NB4 (cell line): ENCODE measurements at regions not wholly inside any gene's neighbourhood (a gene's known extent, or its start where the extent isn't known, plus 50 kb on each side); places are given as distances from the start of the nearest gene placed in this dataset.

Experiments used
- MYC ChIP-seq: IDR thresholded peaks from 2 replicates; pipeline ENCODE4 v1.6.1; 2011; ENCODE audit warnings: low read depth, low read length
- POLR2A ChIP-seq: IDR thresholded peaks from 2 replicates; pipeline ENCODE4 v1.6.1; 2011; ENCODE audit warnings: mild to moderate bottlenecking; ENCODE audit not compliant: insufficient read length; ENCODE audit errors: extremely low read depth
- TF ChIP-seq, protein P1 (sequence below): IDR thresholded peaks from 2 replicates; pipeline ENCODE4 v1.6.1; 2011; ENCODE audit warnings: low read depth, low read length
- TF ChIP-seq, protein P2 (sequence below): IDR thresholded peaks from one replicate; pipeline ENCODE4 v1.5.1; 2012; ENCODE audit warnings: low read depth, low read length

DNA sequence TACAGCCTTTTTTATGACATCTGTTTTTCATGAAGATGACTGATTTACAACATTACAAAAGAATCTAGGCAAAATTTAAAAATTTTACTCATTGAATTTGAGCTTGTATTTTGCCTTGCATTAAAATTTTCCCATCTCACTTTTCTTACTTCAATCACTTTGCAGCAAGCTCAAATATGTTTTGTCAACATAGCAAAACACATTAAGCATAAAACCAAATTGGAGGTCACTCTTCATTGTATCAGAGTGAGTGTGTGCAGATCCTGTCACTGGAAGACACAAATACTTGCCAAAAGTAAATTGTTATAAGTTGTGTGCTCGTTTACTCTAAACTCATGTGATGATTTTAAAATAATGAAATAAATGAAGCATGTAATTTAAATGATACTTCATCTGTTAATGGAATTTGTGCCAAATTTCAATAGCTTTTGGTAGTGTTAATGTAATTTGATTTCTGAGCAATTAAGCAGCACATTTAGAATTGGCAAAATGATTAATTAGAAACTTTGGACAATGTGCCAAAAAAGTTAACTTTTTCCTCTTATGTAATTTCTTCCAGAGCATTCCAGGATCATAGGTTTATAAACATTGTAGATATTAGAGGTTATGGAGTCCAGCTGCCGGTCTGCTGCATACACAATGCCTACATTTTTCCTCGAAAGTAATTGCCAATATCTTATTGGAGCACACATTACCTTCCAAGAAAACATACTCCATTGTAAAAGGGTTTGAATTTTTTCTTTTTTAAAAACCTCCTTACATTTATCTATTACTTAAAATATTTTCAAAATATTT, 1078.2 kb upstream of the LRRTM3 start:
- TF ChIP-seq POLR2A (no peak), MYC (no peak)
- TF ChIP-seq, protein P1, sequence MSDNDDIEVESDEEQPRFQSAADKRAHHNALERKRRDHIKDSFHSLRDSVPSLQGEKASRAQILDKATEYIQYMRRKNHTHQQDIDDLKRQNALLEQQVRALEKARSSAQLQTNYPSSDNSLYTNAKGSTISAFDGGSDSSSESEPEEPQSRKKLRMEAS: no peak
- TF ChIP-seq, protein P2, sequence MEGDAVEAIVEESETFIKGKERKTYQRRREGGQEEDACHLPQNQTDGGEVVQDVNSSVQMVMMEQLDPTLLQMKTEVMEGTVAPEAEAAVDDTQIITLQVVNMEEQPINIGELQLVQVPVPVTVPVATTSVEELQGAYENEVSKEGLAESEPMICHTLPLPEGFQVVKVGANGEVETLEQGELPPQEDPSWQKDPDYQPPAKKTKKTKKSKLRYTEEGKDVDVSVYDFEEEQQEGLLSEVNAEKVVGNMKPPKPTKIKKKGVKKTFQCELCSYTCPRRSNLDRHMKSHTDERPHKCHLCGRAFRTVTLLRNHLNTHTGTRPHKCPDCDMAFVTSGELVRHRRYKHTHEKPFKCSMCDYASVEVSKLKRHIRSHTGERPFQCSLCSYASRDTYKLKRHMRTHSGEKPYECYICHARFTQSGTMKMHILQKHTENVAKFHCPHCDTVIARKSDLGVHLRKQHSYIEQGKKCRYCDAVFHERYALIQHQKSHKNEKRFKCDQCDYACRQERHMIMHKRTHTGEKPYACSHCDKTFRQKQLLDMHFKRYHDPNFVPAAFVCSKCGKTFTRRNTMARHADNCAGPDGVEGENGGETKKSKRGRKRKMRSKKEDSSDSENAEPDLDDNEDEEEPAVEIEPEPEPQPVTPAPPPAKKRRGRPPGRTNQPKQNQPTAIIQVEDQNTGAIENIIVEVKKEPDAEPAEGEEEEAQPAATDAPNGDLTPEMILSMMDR: no peak
